HUES64 (cell line): ENCODE measurements at regions not wholly inside any gene's neighbourhood (a gene's known extent, or its start where the extent isn't known, plus 50 kb on each side); places are given as distances from the start of the nearest gene placed in this dataset.

Source experiments
- H3K27ac ChIP-seq: 2 replicates; pipeline ENCODE4 v1.7.0; 2013; ENCODE audit warnings: low read depth, low read length, inconsistent platforms
- H3K27me3 ChIP-seq: 2 replicates; pipeline ENCODE4 v1.6.1; 2013; ENCODE audit warnings: mild to moderate bottlenecking, low read length; ENCODE audit not compliant: insufficient read depth
- H3K36me3 ChIP-seq: 2 replicates; pipeline ENCODE4 v1.6.1; 2013; ENCODE audit warnings: mild to moderate bottlenecking, low read length; ENCODE audit not compliant: insufficient read depth
- H3K4me1 ChIP-seq: 2 replicates; pipeline ENCODE4 v1.6.1; 2013; ENCODE audit warnings: mild to moderate bottlenecking, low read length, moderate library complexity; ENCODE audit not compliant: insufficient read depth
- H3K4me3 ChIP-seq: 2 replicates; pipeline ENCODE4 v1.5.1; 2013; ENCODE audit warnings: mild to moderate bottlenecking, low read length, moderate library complexity
- H3K9ac ChIP-seq: 2 replicates; pipeline ENCODE4 v1.6.1; 2013; ENCODE audit warnings: mild to moderate bottlenecking, low read depth, low read length
- H3K9me3 ChIP-seq: 2 replicates; pipeline ENCODE4 v1.6.1; 2013; ENCODE audit warnings: low read depth, low read length; ENCODE audit not compliant: insufficient read depth
- WGBS: fragments of 150-250, 120-280 bp; methylation state at CpG from one replicate; pipeline ENCODE4 v1.1.7; 2013; ENCODE audit warnings: missing lambda C conversion rate; 5-methylcytosine and 5-hydroxymethylcytosine counted together

GRCh38 chr11:134905928-134906327 lies 493.9 kb upstream of the B3GAT1 start:
- no peak overlapping the region for H3K4me3 ChIP-seq
- H3K27me3 ChIP-seq: no peaks in the 10 kb centered on the region
- no peaks in the 10 kb centered on the region for H3K9me3 ChIP-seq
- no peak overlapping the region for H3K9ac ChIP-seq
- H3K4me1 ChIP-seq: no peaks in the 10 kb centered on the region
- H3K36me3 ChIP-seq: no peaks in the 10 kb centered on the region
- 90% methylated on average over 14 of the region's 14 CpGs for WGBS
- no peak overlapping the region for H3K27ac ChIP-seq

DNA sequence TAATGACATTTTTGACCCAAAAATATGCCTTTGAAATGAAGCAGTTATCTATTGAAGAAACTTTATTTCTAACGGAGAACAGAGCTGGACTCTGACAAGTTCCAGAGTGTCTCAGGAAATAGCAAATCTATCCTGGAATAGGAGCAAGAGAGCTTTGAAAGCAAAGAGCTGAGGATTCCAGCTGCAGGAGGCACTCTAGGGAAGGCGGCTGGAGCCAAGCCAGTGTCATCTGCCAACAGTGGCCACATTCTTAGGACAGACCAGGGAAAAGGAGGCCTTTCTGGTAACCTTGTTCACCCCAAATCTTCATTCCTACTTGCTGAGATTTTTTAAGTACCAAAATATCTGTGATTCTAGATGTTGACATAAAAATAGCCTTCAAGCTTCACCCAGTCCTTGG lies 493.5 kb upstream of the B3GAT1 start:
- no peak overlapping the region for H3K4me3 ChIP-seq
- H3K36me3 ChIP-seq: no peaks in the 10 kb centered on the region
- 96% methylated on average over 2 of the region's 2 CpGs for WGBS
- H3K27ac ChIP-seq: no peak overlapping the region
- H3K4me1 ChIP-seq: no peaks in the 10 kb centered on the region
- no peaks in the 10 kb centered on the region for H3K27me3 ChIP-seq
- H3K9ac ChIP-seq: no peak overlapping the region
- no peaks in the 10 kb centered on the region for H3K9me3 ChIP-seq

DNA sequence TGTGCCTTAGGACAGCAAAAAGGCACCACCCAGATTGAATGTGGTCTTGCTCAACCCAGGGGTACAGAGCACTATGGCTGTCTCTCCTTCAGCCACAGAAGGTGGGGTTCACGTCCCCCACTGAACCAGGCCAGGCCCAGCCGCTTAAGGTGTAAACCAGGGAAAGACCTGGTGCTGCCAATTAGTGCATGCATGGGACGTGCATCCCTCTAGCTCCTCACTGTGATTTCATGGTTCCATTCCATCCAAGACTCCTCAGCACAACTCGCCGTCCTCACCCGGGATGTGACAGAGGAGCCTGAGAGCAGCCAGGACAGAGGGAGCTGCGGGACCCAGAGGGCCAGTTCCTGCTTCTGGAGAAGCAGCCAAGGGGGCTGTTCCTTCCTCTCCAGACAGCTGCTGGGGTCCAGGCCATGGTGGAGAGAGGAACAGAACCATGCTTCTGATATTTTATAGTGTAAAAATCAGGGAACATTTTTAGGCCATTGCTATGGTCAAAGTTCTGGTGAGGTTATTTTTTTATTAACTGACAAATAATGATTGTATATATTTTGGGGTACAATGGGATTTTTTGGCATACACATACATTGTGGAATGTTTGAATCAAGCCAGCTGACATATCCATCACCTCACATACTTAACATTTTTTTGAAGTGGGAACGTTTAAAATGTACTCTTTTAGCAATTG lies 492.2 kb upstream of the B3GAT1 start:
- Histone ChIP-seq H3K9ac (no peak overlapping the region), H3K9me3 (no peaks in the 10 kb centered on the region), H3K27ac (no peak overlapping the region), H3K4me3 (no peak overlapping the region), H3K4me1 (no peaks in the 10 kb centered on the region), H3K27me3 (no peaks in the 10 kb centered on the region), H3K36me3 (no peaks in the 10 kb centered on the region)
- WGBS: 93% methylated on average over 7 of the region's 8 CpGs

- no peak overlapping the region for H3K4me3 ChIP-seq
- no peaks in the 10 kb centered on the region for H3K27me3 ChIP-seq
- H3K9me3 ChIP-seq: no peaks in the 10 kb centered on the region
- 95% methylated on average over 9 of the region's 9 CpGs for WGBS
- no peak overlapping the region for H3K27ac ChIP-seq
- H3K36me3 ChIP-seq: no peaks in the 10 kb centered on the region
- no peak overlapping the region for H3K9ac ChIP-seq
- H3K4me1 ChIP-seq: no peaks in the 10 kb centered on the region
These were observed 490.2 kb upstream of the B3GAT1 start for GRCh38 chr11:134901955-134902918.

- Histone ChIP-seq H3K9ac (no peak overlapping the region), H3K4me1 (no peaks in the 10 kb centered on the region), H3K4me3 (no peak overlapping the region), H3K9me3 (no peaks in the 10 kb centered on the region), H3K27me3 (no peaks in the 10 kb centered on the region), H3K27ac (no peak overlapping the region), H3K36me3 (no peaks in the 10 kb centered on the region)
- 69% methylated on average over 7 of the region's 7 CpGs for whole genome bisulfite sequencing
These were observed 489.5 kb upstream of the B3GAT1 start for GRCh38 chr11:134901542-134901941.

GRCh38 chr11:134893810-134894685 lies 482.0 kb upstream of the B3GAT1 start:
- Histone ChIP-seq H3K27ac (no peak overlapping the region), H3K36me3 (no peaks in the 10 kb centered on the region), H3K9ac (no peak overlapping the region), H3K9me3 (no peaks in the 10 kb centered on the region), H3K4me3 (no peak overlapping the region), H3K4me1 (no peaks in the 10 kb centered on the region), H3K27me3 (no peaks in the 10 kb centered on the region)
- WGBS: 95% methylated on average over 11 of the region's 13 CpGs

DNA sequence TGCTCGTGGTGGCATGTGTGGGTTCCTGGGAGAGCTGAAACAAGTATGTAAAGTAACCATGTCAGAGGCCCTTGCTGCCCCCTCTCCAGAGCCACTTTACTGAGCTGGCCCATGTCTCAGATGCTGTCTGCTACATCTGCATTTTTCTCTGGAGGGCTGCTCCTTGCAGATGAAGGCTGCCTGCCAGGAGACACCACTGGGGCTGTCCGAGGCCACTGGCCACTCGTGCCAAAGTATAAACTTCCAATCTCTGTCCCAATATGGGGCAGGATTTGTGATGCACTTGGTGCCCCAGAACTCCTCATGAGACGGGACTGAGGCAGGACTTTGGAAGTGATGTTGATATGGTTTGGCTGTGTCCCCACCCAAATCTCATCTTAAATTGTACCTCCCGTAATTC lies 478.4 kb upstream of the B3GAT1 start:
- Histone ChIP-seq H3K27me3 (no peaks in the 10 kb centered on the region), H3K9ac (no peak overlapping the region), H3K36me3 (no peaks in the 10 kb centered on the region), H3K4me3 (no peak overlapping the region), H3K4me1 (no peaks in the 10 kb centered on the region), H3K27ac (no peak overlapping the region), H3K9me3 (no peaks in the 10 kb centered on the region)
- WGBS: 85% methylated on average over 3 of the region's 5 CpGs

- WGBS: 91% methylated on average over 6 of the region's 6 CpGs
- no peak overlapping the region for H3K4me3 ChIP-seq
- no peak overlapping the region for H3K9ac ChIP-seq
- no peaks in the 10 kb centered on the region for H3K36me3 ChIP-seq
- H3K27me3 ChIP-seq: no peaks in the 10 kb centered on the region
- no peaks in the 10 kb centered on the region for H3K9me3 ChIP-seq
- H3K4me1 ChIP-seq: no peaks in the 10 kb centered on the region
- H3K27ac ChIP-seq: no peak overlapping the region
These were observed 477.8 kb upstream of the B3GAT1 start for GRCh38 chr11:134889832-134890231.

GRCh38 chr11:134888821-134889220 lies 476.8 kb upstream of the B3GAT1 start:
- Histone ChIP-seq H3K36me3 (no peaks in the 10 kb centered on the region), H3K4me1 (no peaks in the 10 kb centered on the region), H3K9me3 (no peaks in the 10 kb centered on the region), H3K9ac (no peak overlapping the region), H3K4me3 (no peak overlapping the region), H3K27ac (no peak overlapping the region), H3K27me3 (no peaks in the 10 kb centered on the region)
- 91% methylated on average over 10 of the region's 10 CpGs for WGBS

DNA sequence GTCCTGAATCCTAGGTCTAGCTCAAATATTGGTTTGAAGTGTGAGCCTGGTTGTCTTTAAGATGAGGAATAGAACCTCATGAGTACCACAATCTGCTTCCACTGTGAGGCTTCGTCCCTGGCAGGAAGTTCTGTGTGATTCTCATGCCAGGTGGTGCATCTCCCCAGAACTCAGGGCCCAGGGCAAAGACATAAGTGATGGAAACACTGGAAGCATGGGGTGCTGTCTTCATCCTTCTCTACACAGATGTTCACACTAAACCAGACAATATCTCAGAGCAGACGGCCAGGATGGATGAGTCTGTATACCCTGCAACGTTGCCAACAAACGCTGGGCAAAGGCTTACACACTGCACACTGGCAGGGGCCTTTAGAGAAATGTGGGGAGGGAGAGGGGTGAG lies 475.9 kb upstream of the B3GAT1 start:
- no peak overlapping the region for H3K9ac ChIP-seq
- no peaks in the 10 kb centered on the region for H3K4me1 ChIP-seq
- WGBS: 94% methylated on average over 4 of the region's 4 CpGs
- no peak overlapping the region for H3K27ac ChIP-seq
- H3K4me3 ChIP-seq: no peak overlapping the region
- no peaks in the 10 kb centered on the region for H3K36me3 ChIP-seq
- H3K9me3 ChIP-seq: no peaks in the 10 kb centered on the region
- H3K27me3 ChIP-seq: no peaks in the 10 kb centered on the region

DNA sequence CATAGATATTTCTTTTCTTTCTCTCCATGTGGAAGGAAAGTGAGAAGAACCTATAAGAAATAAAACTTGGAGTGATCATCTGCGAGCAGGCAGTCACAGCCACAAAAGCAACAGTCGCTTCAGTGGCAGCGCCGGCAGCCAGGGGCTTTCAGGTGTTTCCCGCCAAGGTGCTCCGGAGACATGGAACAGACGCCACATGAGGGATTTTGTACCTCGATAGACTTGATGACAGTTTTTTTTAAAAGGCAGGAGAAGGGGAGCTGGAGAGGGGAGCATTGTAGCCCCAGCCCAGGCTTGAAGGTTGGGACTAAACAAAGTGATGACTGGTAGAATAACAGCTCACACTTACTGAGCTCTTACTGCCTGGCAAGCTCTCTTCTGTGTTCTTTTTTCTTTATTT lies 471.4 kb upstream of the B3GAT1 start:
- no peaks in the 10 kb centered on the region for H3K27me3 ChIP-seq
- H3K9ac ChIP-seq: no peak overlapping the region
- H3K36me3 ChIP-seq: no peaks in the 10 kb centered on the region
- H3K27ac ChIP-seq: no peak overlapping the region
- no peaks in the 10 kb centered on the region for H3K9me3 ChIP-seq
- 82% methylated on average over 8 of the region's 8 CpGs for WGBS
- H3K4me1 ChIP-seq: no peaks in the 10 kb centered on the region
- H3K4me3 ChIP-seq: no peak overlapping the region
